GM12878 (cell line): ENCODE measurements at regions not wholly inside any gene's neighbourhood (a gene's known extent, or its start where the extent isn't known, plus 50 kb on each side); places are given as distances from the start of the nearest gene placed in this dataset.

ENCODE experiments used
- ATAC-seq: fragments of 200-7000 bp; cut with Tn5 transposase; 3 replicates; pipeline ENCODE4 v1.9.1; 2020; ENCODE audit warnings: mild to moderate bottlenecking, moderate library complexity
- BruUV-seq: library from RNA; stranded (reverse); fragments of 400-500 nt; replicated peaks from 2 replicates; lab custom pipeline; 2021; lab: Mats Ljungman, UMichigan
- CTCF ChIA-PET: fragments of 300-600 bp; sonication (Branson Sonifier 250); formaldehyde crosslinking; extraction: SDS; loops from one replicate; lab custom pipeline; 2021; ENCODE audit warnings: inconsistent platforms; lab: Yijun Ruan, JAX
- POLR2A ChIA-PET: fragments of 350-600 bp; formaldehyde crosslinking; extraction: SDS; loops from one replicate; lab custom pipeline; 2021; ENCODE audit warnings: inconsistent platforms; lab: Charles Lee
- RAD21 ChIA-PET: fragments of 300-600 bp; sonication (Branson Sonifier 250); formaldehyde crosslinking; loops from one replicate; lab custom pipeline; 2023; ENCODE audit warnings: antibody characterized with exemption; ENCODE audit not compliant: unreplicated experiment; lab: Charles Lee
- SMC1A ChIA-PET: fragments of 300-600 bp; sonication (Branson Sonifier 250); formaldehyde crosslinking; loops from one replicate; lab custom pipeline; 2023; ENCODE audit not compliant: unreplicated experiment, uncharacterized antibody; lab: Charles Lee
- DNase-seq: peaks from one replicate; pipeline ENCODE4 v3.0.0-alpha.2; 2011; ENCODE audit warnings: low read depth, low spot score
- FAIRE-seq: peaks from 3 replicates; lab custom pipeline; 2011; peaks lifted over from hg19 to GRCh38; lab: Jason Lieb, UNC
- H2AFZ ChIP-seq: 2 replicates; pipeline ENCODE4 v1.6.0; 2011; ENCODE audit warnings: low read depth, low read length, control low read depth; ENCODE audit not compliant: control insufficient read depth
- H3K27ac ChIP-seq: 2 replicates; pipeline ENCODE4 v1.5.1; 2011; ENCODE audit warnings: control low read depth; ENCODE audit not compliant: control insufficient read depth, insufficient read depth
- H3K27me3 ChIP-seq, 2 experiments: replicated peaks in 1 of 2; 2 replicates each; pipeline versions ENCODE4 v1.6.0 to v1.6.1; 2011; ENCODE audit warnings: low read length in 1 of 2; ENCODE audit not compliant: control insufficient read depth in 2 of 2, insufficient read depth in 2 of 2
- H3K36me3 ChIP-seq, 2 experiments: 2 replicates each; pipeline ENCODE4 v1.5.1; 2011; ENCODE audit warnings: low read length in 1 of 2; ENCODE audit not compliant: control insufficient read depth in 2 of 2, insufficient read depth in 2 of 2
- H3K4me1 ChIP-seq: 2 replicates; pipeline ENCODE4 v1.6.1; 2011; ENCODE audit warnings: mild to moderate bottlenecking, low read length, moderate library complexity, mixed read lengths; ENCODE audit not compliant: control insufficient read depth, insufficient read depth
- H3K4me2 ChIP-seq: 2 replicates; pipeline ENCODE4 v1.6.0; 2011; ENCODE audit warnings: control low read depth; ENCODE audit not compliant: control insufficient read depth, insufficient read depth
- H3K4me3 ChIP-seq: fragments of 200-600 bp; sonication (generic); 2 replicates; pipeline ENCODE4 v1.5.1; 2016
- H3K79me2 ChIP-seq: 2 replicates; pipeline ENCODE4 v1.6.0; 2011; ENCODE audit warnings: low read length; ENCODE audit not compliant: control insufficient read depth, insufficient read depth
- H3K9ac ChIP-seq: 2 replicates; pipeline ENCODE4 v1.8.0; 2011; ENCODE audit warnings: low read length, control low read depth, mixed read lengths; ENCODE audit not compliant: control insufficient read depth, insufficient read depth
- H3K9me3 ChIP-seq: replicated peaks from 3 replicates; pipeline ENCODE4 v1.5.1; 2011; ENCODE audit warnings: mild to moderate bottlenecking, low read length; ENCODE audit not compliant: control insufficient read depth, insufficient read depth
- H4K20me1 ChIP-seq: 2 replicates; pipeline ENCODE4 v1.6.0; 2011; ENCODE audit not compliant: control insufficient read depth, insufficient read depth
- EP300 ChIP-seq, 2 experiments: fragments of 150-350 bp in 1 of 2; IDR thresholded peaks; 2 replicates each; pipeline ENCODE4 v1.6.1; 2011 to 2012; ENCODE audit warnings: low read depth in 2 of 2, low read length in 2 of 2, borderline replicate concordance in 1 of 2, improper control_type of control experiment in 1 of 2, inconsistent platforms in 1 of 2; ENCODE audit not compliant: control insufficient read depth in 1 of 2
- FOS ChIP-seq: IDR thresholded peaks from 3 replicates; pipeline ENCODE4 v1.6.1; 2011; ENCODE audit warnings: borderline replicate concordance; ENCODE audit not compliant: insufficient read length; ENCODE audit errors: extremely low read depth
- HCFC1 ChIP-seq: fragments of 150-350 bp; IDR thresholded peaks from 2 replicates; pipeline ENCODE4 v1.6.1; 2014; ENCODE audit warnings: low read length
- HDGF ChIP-seq: fragments of 450-650 bp; IDR thresholded peaks from 2 replicates; pipeline ENCODE4 v1.6.1; 2016; ENCODE audit warnings: antibody characterized with exemption
- MXI1 ChIP-seq: fragments of 150-350 bp; IDR thresholded peaks from 2 replicates; pipeline ENCODE4 v1.6.1; 2011; ENCODE audit warnings: low read depth, mild to moderate bottlenecking, inconsistent platforms, low read length, improper control_type of control experiment
- RB1 ChIP-seq: fragments of 450-650 bp; formaldehyde crosslinking; IDR thresholded peaks from 2 replicates; pipeline ENCODE4 v1.6.1; 2017; ENCODE audit warnings: mild to moderate bottlenecking, borderline replicate concordance
- RBBP5 ChIP-seq: fragments of 200-600 bp; sonication (generic); conservative IDR thresholded peaks from 2 replicates; pipeline ENCODE4 v1.6.1; 2016
- RUNX3 ChIP-seq: IDR thresholded peaks from 2 replicates; pipeline ENCODE4 v1.6.1; 2012; ENCODE audit warnings: low read length, inconsistent platforms
- SREBF1 ChIP-seq: IDR thresholded peaks from 2 replicates; pipeline ENCODE4 v1.6.1; 2012; ENCODE audit warnings: mild to moderate bottlenecking, low read length
- SREBF2 ChIP-seq: IDR thresholded peaks from 2 replicates; pipeline ENCODE4 v1.6.1; 2012; ENCODE audit warnings: mild to moderate bottlenecking, low read length
- WGBS: methylation state at CpG from one replicate; pipeline ENCODE4 v1.1.6; 2016; ENCODE audit warnings: low lambda C conversion rate; ENCODE audit not compliant: insufficient replicate concordance, insufficient coverage; ENCODE audit errors: missing lambda C conversion rate; 5-methylcytosine and 5-hydroxymethylcytosine counted together
- in situ Hi-C: fragments of 300-500 bp; cut with MboI; formaldehyde crosslinking; loops from 9 replicates; pipeline ENCODE4 v1.14.3; 2018; ENCODE audit warnings: mixed read lengths
- intact Hi-C: fragments of 100-400 bp; cut with micrococcal nuclease; formaldehyde crosslinking; loops from one replicate; pipeline ENCODE4 v1.14.2; 2022; ENCODE audit not compliant: unreplicated experiment
- TF ChIP-seq, protein P1 (sequence below): fragments of 450-650 bp; formaldehyde crosslinking; IDR thresholded peaks from 2 replicates; pipeline ENCODE4 v1.4.0; 2022; ENCODE audit warnings: mild to moderate bottlenecking, moderate library complexity
- TF ChIP-seq, protein P2 (sequence below): fragments of 450-650 bp; IDR thresholded peaks from 2 replicates; pipeline ENCODE4 v1.6.1; 2016; ENCODE audit warnings: mild to moderate bottlenecking, moderate library complexity, borderline replicate concordance
- TF ChIP-seq, protein P3 (sequence below): fragments of 450-650 bp; IDR thresholded peaks from 2 replicates; pipeline ENCODE4 v1.6.1; 2017; ENCODE audit warnings: mild to moderate bottlenecking, moderate library complexity

DNA sequence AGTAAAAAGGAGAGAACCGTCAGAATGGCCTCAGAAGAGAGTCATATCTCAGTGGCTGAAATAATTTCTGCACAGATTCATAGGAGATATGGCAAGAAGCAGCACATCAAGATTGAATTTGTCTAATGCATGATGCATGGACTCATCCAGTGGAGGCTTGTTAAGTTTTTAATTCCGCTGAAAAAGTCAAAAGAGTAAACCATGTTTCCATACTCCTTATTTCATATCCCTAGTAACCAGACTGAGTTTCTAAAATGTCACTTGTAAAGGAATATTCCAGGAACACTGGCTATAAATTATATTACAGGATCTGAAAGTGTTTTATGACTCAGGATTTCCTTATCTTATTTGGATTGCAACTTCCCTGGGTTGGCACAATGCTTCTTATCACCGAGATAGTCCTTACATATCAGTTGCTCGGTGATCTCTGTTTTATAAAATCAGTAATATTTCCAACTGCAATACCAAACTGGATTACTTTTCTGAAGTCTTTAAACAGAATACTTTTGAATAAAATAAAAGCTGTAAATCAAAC lies 180.2 kb upstream of the TSC22D1 start:
- RAD21 ChIA-PET = no interaction called here
- DNase-seq (no peak), FAIRE-seq (no peak), ATAC-seq (no peak)
- H3K9me3 ChIP-seq = no peaks in the 10 kb centered on the region
- WGBS = 28% methylated on average over 4 of the region's 4 CpGs
- no peaks in the 10 kb centered on the region for H3K4me1 ChIP-seq
- H3K27ac ChIP-seq = no peak overlapping the region
- no peaks in the 10 kb centered on the region for H3K79me2 ChIP-seq
- SMC1A ChIA-PET = no interaction called here
- H4K20me1 ChIP-seq = no peaks in the 10 kb centered on the region
- BruUV-seq = no TSS peak
- H3K4me2 ChIP-seq = no peak overlapping the region
- no peak overlapping the region for H3K4me3 ChIP-seq
- no peaks in the 10 kb centered on the region for H3K36me3 ChIP-seq
- H3K9ac ChIP-seq = no peak overlapping the region
- in situ Hi-C loops = no loop called here
- POLR2A ChIA-PET = no interaction called here
- CTCF ChIA-PET = interaction anchor here (0.7 kb wide), 1 partner anchor 42 kb away, joined by 3 read pairs; no protein-coding TSS in a partner anchor
- intact Hi-C loops = no loop called here
- no peaks in the 10 kb centered on the region for H3K27me3 ChIP-seq
- no peak overlapping the region for H2AFZ ChIP-seq
- TF ChIP-seq SREBF1 (no peak), HCFC1 (no peak), SREBF2 (no peak), MXI1 (no peak), RBBP5 (no peak), EP300 (IDR thresholded peaks at IDR 0.05; ENCODE audit: borderline replicate concordance in 1 of 2, control insufficient read depth in 1 of 2, low read depth in 2 of 2, low read length in 2 of 2) (no peak), RUNX3 (no peak), HDGF (no peak), RB1 (no peak), FOS (no peak)
- TF ChIP-seq, protein P1, sequence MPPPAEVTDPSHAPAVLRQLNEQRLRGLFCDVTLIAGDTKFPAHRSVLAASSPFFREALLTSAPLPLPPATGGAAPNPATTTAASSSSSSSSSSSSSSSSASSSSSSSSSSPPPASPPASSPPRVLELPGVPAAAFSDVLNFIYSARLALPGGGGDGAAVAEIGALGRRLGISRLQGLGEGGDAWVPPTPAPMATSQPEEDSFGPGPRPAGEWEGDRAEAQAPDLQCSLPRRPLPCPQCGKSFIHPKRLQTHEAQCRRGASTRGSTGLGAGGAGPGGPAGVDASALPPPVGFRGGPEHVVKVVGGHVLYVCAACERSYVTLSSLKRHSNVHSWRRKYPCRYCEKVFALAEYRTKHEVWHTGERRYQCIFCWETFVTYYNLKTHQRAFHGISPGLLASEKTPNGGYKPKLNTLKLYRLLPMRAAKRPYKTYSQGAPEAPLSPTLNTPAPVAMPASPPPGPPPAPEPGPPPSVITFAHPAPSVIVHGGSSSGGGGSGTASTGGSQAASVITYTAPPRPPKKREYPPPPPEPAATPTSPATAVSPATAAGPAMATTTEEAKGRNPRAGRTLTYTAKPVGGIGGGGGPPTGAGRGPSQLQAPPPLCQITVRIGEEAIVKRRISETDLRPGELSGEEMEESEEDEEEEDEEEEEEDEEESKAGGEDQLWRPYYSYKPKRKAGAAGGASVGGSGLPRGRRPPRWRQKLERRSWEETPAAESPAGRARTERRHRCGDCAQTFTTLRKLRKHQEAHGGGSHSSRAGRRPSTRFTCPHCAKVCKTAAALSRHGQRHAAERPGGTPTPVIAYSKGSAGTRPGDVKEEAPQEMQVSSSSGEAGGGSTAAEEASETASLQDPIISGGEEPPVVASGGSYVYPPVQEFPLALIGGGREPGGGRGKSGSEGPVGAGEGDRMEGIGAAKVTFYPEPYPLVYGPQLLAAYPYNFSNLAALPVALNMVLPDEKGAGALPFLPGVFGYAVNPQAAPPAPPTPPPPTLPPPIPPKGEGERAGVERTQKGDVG (CRISPR knock-in tag) = no peak
- TF ChIP-seq, protein P2, sequence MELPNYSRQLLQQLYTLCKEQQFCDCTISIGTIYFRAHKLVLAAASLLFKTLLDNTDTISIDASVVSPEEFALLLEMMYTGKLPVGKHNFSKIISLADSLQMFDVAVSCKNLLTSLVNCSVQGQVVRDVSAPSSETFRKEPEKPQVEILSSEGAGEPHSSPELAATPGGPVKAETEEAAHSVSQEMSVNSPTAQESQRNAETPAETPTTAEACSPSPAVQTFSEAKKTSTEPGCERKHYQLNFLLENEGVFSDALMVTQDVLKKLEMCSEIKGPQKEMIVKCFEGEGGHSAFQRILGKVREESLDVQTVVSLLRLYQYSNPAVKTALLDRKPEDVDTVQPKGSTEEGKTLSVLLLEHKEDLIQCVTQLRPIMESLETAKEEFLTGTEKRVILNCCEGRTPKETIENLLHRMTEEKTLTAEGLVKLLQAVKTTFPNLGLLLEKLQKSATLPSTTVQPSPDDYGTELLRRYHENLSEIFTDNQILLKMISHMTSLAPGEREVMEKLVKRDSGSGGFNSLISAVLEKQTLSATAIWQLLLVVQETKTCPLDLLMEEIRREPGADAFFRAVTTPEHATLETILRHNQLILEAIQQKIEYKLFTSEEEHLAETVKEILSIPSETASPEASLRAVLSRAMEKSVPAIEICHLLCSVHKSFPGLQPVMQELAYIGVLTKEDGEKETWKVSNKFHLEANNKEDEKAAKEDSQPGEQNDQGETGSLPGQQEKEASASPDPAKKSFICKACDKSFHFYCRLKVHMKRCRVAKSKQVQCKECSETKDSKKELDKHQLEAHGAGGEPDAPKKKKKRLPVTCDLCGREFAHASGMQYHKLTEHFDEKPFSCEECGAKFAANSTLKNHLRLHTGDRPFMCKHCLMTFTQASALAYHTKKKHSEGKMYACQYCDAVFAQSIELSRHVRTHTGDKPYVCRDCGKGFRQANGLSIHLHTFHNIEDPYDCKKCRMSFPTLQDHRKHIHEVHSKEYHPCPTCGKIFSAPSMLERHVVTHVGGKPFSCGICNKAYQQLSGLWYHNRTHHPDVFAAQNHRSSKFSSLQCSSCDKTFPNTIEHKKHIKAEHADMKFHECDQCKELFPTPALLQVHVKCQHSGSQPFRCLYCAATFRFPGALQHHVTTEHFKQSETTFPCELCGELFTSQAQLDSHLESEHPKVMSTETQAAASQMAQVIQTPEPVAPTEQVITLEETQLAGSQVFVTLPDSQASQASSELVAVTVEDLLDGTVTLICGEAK = no peak
- TF ChIP-seq, protein P3, sequence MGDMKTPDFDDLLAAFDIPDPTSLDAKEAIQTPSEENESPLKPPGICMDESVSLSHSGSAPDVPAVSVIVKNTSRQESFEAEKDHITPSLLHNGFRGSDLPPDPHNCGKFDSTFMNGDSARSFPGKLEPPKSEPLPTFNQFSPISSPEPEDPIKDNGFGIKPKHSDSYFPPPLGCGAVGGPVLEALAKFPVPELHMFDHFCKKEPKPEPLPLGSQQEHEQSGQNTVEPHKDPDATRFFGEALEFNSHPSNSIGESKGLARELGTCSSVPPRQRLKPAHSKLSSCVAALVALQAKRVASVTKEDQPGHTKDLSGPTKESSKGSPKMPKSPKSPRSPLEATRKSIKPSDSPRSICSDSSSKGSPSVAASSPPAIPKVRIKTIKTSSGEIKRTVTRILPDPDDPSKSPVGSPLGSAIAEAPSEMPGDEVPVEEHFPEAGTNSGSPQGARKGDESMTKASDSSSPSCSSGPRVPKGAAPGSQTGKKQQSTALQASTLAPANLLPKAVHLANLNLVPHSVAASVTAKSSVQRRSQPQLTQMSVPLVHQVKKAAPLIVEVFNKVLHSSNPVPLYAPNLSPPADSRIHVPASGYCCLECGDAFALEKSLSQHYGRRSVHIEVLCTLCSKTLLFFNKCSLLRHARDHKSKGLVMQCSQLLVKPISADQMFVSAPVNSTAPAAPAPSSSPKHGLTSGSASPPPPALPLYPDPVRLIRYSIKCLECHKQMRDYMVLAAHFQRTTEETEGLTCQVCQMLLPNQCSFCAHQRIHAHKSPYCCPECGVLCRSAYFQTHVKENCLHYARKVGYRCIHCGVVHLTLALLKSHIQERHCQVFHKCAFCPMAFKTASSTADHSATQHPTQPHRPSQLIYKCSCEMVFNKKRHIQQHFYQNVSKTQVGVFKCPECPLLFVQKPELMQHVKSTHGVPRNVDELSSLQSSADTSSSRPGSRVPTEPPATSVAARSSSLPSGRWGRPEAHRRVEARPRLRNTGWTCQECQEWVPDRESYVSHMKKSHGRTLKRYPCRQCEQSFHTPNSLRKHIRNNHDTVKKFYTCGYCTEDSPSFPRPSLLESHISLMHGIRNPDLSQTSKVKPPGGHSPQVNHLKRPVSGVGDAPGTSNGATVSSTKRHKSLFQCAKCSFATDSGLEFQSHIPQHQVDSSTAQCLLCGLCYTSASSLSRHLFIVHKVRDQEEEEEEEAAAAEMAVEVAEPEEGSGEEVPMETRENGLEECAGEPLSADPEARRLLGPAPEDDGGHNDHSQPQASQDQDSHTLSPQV = no peak
